CD4-positive, CD25-positive, alpha-beta regulatory T cell (primary cell): ENCODE measurements at regions not wholly inside any gene's neighbourhood (a gene's known extent, or its start where the extent isn't known, plus 50 kb on each side); places are given as distances from the start of the nearest gene placed in this dataset.
A peak's percentile ranks its signal among the peaks of the same experiment; 100 is the strongest.

Experiments
- ATAC-seq, 2 donors: fragments of 150-1000 bp; cut with Tn5 transposase; one replicate each; pipeline ENCODE4 v1.10.0; 2021; ENCODE audit warnings: low read depth in 2 of 2, moderate number of reproducible peaks in 2 of 2, moderate library complexity in 1 of 2
- DNase-seq, 3 donors: peaks; one replicate each; pipeline versions ENCODE4 v3.0.0 to v3.0.0-alpha.2; 2012 to 2022; ENCODE audit warnings: mixed read lengths in 1 of 3
- H3K27ac ChIP-seq: one replicate; pipeline ENCODE4 v1.7.0; 2013; ENCODE audit warnings: mild to moderate bottlenecking, low read length; ENCODE audit not compliant: insufficient read depth, poor library complexity, severe bottlenecking
- H3K27me3 ChIP-seq: one replicate; pipeline ENCODE4 v1.7.0; 2013; ENCODE audit warnings: low read length; ENCODE audit not compliant: control insufficient read depth, insufficient read depth
- H3K36me3 ChIP-seq: one replicate; pipeline ENCODE4 v1.7.0; 2013; ENCODE audit warnings: mild to moderate bottlenecking, low read length, moderate library complexity; ENCODE audit not compliant: control insufficient read depth, insufficient read depth
- H3K4me1 ChIP-seq: 2 replicates; pipeline ENCODE4 v1.7.0; 2013; ENCODE audit warnings: mild to moderate bottlenecking, low read length; ENCODE audit not compliant: insufficient read depth, control insufficient read depth, poor library complexity, severe bottlenecking
- H3K4me3 ChIP-seq: one replicate; pipeline ENCODE4 v1.7.0; 2013; ENCODE audit warnings: low read depth, mild to moderate bottlenecking, low read length, moderate library complexity
- H3K9me3 ChIP-seq, 2 experiments: 1 replicate in 1 of 2; 2 replicates in 1 of 2; pipeline ENCODE4 v1.7.0; 2013; ENCODE audit warnings: low read length in 2 of 2, mild to moderate bottlenecking in 1 of 2, moderate library complexity in 1 of 2; ENCODE audit not compliant: control insufficient read depth in 2 of 2
- H3K27ac Mint-ChIP-seq, 3 donors: one replicate each; pipeline ENCODE4 v1.8.0; 2020 to 2022; ENCODE audit warnings: mild to moderate bottlenecking in 3 of 3, mixed read lengths in 3 of 3, moderate library complexity in 2 of 3
- H3K27me3 Mint-ChIP-seq: one replicate; pipeline ENCODE4 v1.8.0; 2022; ENCODE audit warnings: mild to moderate bottlenecking, mixed read lengths
- H3K36me3 Mint-ChIP-seq: one replicate; pipeline ENCODE4 v1.8.0; 2020; ENCODE audit warnings: mixed read lengths
- H3K4me1 Mint-ChIP-seq, 4 donors: one replicate each; pipeline ENCODE4 v1.8.0; 2020 to 2022; ENCODE audit warnings: mixed read lengths in 4 of 4, mild to moderate bottlenecking in 1 of 4
- H3K4me3 Mint-ChIP-seq, 4 donors: one replicate each; pipeline ENCODE4 v1.8.0; 2020 to 2022; ENCODE audit warnings: mild to moderate bottlenecking in 4 of 4, mixed read lengths in 4 of 4, moderate library complexity in 3 of 4
- H3K9me3 Mint-ChIP-seq, 7 donors: one replicate each; pipeline ENCODE4 v1.8.0; 2020 to 2022; ENCODE audit warnings: mixed read lengths in 7 of 7, mild to moderate bottlenecking in 3 of 7, moderate library complexity in 2 of 7

DNA sequence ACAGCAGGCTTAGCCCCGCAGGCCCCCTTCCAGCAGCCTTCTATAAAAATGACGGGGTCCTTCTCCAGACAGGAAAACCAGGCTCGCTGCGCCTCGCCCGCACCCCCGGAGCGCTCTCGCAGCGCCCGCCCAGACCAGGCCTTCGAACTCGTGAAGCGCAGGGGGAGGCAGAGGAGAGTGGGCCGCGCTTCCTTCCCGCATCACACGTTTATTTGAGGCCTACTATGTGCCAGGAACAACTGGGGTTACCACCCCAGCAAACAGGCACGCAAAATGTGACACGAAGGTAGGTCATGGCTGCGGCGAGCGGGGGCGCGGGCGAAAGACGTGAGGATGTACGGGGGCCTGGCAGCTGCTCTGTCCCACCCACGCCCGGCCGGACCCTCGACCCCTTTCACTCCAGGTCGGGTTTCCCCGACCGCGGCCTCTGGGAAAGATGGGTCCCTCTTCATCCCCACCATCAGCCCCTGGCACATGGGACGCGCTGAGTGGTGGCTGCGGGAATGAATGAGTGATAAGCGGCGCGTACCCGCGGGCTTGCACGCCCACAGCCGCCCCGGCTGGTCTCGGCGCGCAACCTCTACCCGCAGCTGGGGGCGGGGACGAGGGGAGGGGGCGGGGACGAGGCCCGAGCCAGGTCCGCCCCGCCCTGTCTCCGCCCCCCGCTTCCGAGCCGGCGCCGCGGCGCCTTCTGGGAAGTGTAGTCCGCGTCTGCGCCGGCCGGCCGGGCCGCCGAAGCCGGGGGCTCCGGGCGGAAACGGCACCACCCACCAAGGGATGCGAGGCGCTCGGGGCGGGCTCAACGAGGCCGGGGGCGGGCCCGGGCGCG is 59.1 kb downstream of the ZNF467 start:
- H3K9me3 Mint-ChIP-seq: peaks cover 0 to 20% (median 8%) of the 10 kb centered on the region in 7 donors
- peak overlapping the region; percentile 76 to 82 (median 80) for H3K4me3 Mint-ChIP-seq
- Histone ChIP-seq H3K27me3 (no peaks in the 10 kb centered on the region), H3K4me3 (no peak overlapping the region), H3K4me1 (peaks cover 22% of the 10 kb centered on the region), H3K27ac (peak overlapping the region; percentile 77), H3K9me3 (peaks cover 8 to 20% of the 10 kb centered on the region in 2 experiments), H3K36me3 (no peaks in the 10 kb centered on the region)
- peaks cover 15 to 34% (median 19%) of the 10 kb centered on the region in 4 donors for H3K4me1 Mint-ChIP-seq
- H3K36me3 Mint-ChIP-seq: peaks cover 3% of the 10 kb centered on the region
- H3K27ac Mint-ChIP-seq: peak overlapping the region in 1 of 3 donors; percentile 2
- H3K27me3 Mint-ChIP-seq: peaks cover 5% of the 10 kb centered on the region
- ATAC-seq: peak; percentile 92 to 93
- DNase-seq: peak; percentile 84 to 92 (median 89)

DNA sequence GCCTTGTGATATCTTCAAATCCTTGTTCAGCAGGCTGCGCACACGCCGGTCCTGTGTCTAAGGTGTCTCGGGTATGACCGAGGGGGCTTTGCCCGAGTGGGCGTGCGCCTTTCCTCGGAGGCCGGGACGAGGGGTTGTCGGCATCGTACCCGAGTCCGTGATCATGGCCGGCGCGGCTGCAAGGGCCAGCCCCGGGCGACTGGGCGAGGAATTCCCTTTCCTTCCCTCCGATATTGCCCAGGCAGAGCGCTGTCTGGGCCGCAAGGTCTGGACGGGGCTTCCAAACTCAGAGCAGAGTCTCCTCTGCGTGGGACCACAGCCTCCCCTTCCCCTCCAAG is 59.7 kb downstream of the ZNF467 start:
- Histone ChIP-seq H3K27ac (no peak overlapping the region), H3K27me3 (no peaks in the 10 kb centered on the region), H3K4me3 (no peak overlapping the region), H3K36me3 (no peaks in the 10 kb centered on the region), H3K9me3 (peaks cover 8 to 20% of the 10 kb centered on the region in 2 experiments), H3K4me1 (peaks cover 22% of the 10 kb centered on the region)
- H3K27me3 Mint-ChIP-seq: peaks cover 5% of the 10 kb centered on the region
- H3K4me1 Mint-ChIP-seq: peaks cover 15 to 34% (median 19%) of the 10 kb centered on the region in 4 donors
- no peak overlapping the region for H3K27ac Mint-ChIP-seq
- DNase-seq (no peak), ATAC-seq (no peak)
- H3K9me3 Mint-ChIP-seq: peaks cover 0 to 23% (median 11%) of the 10 kb centered on the region in 7 donors
- peaks cover 3% of the 10 kb centered on the region for H3K36me3 Mint-ChIP-seq
- H3K4me3 Mint-ChIP-seq: peak overlapping the region; percentile 76 to 82 (median 80)

DNA sequence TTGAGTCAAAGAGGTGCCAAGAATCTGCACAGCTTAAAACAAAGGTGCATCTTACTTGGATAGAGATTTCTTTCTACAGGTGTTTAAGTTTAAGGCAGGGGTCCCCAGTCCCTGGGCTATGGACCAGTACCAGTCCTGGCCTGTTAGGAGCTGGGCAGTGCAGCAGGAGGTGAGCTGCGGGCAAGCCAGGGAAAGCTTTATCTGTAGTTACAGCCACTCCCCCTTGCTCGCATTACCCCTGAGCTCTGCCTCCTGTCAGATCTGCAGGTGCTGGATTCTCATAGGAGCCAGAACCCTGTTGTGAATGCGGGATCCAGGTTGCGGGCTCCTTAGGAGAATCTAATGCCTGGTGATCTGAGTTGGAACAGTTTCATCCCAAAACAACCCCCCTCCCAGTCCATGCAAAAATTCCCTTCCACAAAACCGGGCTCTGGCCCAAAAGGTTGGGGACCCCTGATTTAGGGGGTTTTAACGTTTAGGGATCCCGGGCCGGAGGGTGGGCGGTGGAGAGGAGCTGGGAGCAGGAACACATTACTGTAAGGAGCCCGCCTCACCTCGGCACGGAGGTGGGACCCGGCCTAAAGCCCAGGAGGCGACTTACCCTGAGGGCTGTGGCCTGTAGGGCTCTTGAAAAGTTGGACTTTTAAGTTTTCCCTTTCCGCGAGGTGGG is 60.2 kb downstream of the ZNF467 start:
- Mint-ChIP-seq H3K9me3 (peaks cover 0 to 23% (median 14%) of the 10 kb centered on the region in 7 donors), H3K4me3 (peak overlapping the region; percentile 68 to 81 (median 78)), H3K4me1 (peaks cover 15 to 32% (median 19%) of the 10 kb centered on the region in 4 donors), H3K36me3 (peaks cover 3% of the 10 kb centered on the region), H3K27ac (no peak overlapping the region), H3K27me3 (peaks cover 5% of the 10 kb centered on the region)
- H3K4me3 ChIP-seq: no peak overlapping the region
- no peak for ATAC-seq
- no peak overlapping the region for H3K27ac ChIP-seq
- H3K36me3 ChIP-seq: no peaks in the 10 kb centered on the region
- H3K27me3 ChIP-seq: no peaks in the 10 kb centered on the region
- peaks cover 22% of the 10 kb centered on the region for H3K4me1 ChIP-seq
- peaks cover 8 to 20% of the 10 kb centered on the region in 2 experiments for H3K9me3 ChIP-seq
- no peak for DNase-seq

DNA sequence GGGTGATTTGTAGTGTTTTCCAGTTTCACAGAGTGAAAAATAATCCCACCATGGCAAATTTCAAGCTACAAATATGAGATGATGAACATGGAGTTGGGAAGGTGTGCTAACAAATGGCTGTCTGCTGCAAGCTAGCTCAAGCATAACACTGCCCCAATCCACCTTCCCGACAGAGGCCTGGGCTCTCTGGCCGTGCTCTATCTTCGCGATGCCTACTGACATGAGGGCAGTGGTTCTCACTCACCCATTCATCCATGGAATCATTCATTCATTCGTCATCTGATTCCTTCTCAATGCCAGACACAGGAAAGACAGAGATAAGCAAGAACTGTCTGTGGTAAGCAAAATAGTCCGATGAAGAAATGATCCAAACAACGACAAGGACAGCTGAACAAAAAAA is 65.4 kb downstream of the ZNF467 start:
- H3K27me3 Mint-ChIP-seq: peaks cover 10% of the 10 kb centered on the region
- H3K9me3 Mint-ChIP-seq: peaks cover 0 to 23% (median 14%) of the 10 kb centered on the region in 7 donors
- H3K4me1 Mint-ChIP-seq: peaks cover 0 to 9% (median under 1%) of the 10 kb centered on the region in 4 donors
- ATAC-seq: no peak
- DNase-seq: no peak
- no peaks in the 10 kb centered on the region for H3K4me1 ChIP-seq
- H3K4me3 Mint-ChIP-seq: no peak overlapping the region
- no peaks in the 10 kb centered on the region for H3K27me3 ChIP-seq
- no peak overlapping the region for H3K4me3 ChIP-seq
- peaks cover 8 to 20% of the 10 kb centered on the region in 2 experiments for H3K9me3 ChIP-seq
- no peak overlapping the region for H3K27ac ChIP-seq
- no peak overlapping the region for H3K27ac Mint-ChIP-seq
- H3K36me3 ChIP-seq: no peaks in the 10 kb centered on the region
- peaks cover 3% of the 10 kb centered on the region for H3K36me3 Mint-ChIP-seq

DNA sequence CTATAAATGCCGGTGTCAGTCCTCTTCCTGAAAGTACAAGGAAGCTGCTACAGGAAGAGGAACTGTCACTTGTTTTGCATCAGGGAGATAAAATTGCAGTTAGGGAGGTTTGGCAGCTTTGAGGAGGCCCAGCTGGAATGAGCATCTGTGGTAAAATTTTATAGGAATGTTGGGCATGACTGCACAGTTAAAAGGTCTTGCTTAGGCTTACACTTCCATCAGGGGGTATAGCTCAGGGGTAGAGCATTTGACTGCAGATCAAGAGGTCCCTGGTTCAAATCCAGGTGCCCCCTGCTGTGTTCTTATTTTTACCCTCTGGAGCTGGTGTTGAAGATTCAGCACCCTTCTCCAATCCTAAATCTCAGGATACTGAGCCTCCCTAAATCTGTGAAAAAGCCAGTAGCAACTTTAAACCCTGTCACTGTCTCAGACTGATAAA is 65.9 kb downstream of the ZNF467 start:
- ATAC-seq: no peak
- peaks cover 3% of the 10 kb centered on the region for H3K36me3 Mint-ChIP-seq

DNA sequence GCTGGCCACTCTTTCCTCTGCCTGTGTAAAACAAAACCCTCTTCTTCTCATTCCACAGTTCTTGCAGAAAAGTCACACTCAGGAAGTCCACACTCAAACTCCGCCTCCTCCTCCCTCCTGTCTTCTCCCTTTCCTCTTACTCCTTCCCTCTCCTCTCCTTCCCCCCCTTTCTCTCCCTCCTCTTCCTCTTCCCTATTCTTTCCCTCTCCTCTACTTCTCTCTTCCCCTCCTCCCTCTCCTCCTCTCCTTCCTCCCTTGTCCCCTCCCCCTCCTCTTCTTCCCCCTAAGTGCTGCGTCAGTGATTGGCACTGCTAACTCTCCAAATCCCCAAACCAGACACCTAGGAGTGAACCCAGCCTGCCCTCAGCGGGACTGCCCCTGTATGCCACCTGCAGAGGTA is 67.0 kb downstream of the ZNF467 start:
- Mint-ChIP-seq H3K4me1 (peaks cover 0 to 9% (median 0%) of the 10 kb centered on the region in 4 donors), H3K4me3 (no peak overlapping the region), H3K36me3 (peaks cover 3% of the 10 kb centered on the region), H3K27me3 (peaks cover 10% of the 10 kb centered on the region), H3K9me3 (peaks cover 0 to 17% (median 12%) of the 10 kb centered on the region in 7 donors), H3K27ac (no peak overlapping the region)
- H3K36me3 ChIP-seq: no peaks in the 10 kb centered on the region
- H3K9me3 ChIP-seq: peaks cover 5 to 16% of the 10 kb centered on the region in 2 experiments
- H3K4me3 ChIP-seq: no peak overlapping the region
- DNase-seq: no peak
- H3K4me1 ChIP-seq: no peaks in the 10 kb centered on the region
- no peaks in the 10 kb centered on the region for H3K27me3 ChIP-seq
- ATAC-seq: no peak
- no peak overlapping the region for H3K27ac ChIP-seq

More for the DNA sequence above, 65.9 kb downstream of the ZNF467 start:
- Mint-ChIP-seq H3K4me3 (no peak overlapping the region), H3K4me1 (peaks cover 0 to 9% (median 0%) of the 10 kb centered on the region in 4 donors), H3K27me3 (peaks cover 10% of the 10 kb centered on the region), H3K9me3 (peaks cover 0 to 23% (median 14%) of the 10 kb centered on the region in 7 donors), H3K27ac (peak overlapping the region in 1 of 3 donors; percentile 80)
- Histone ChIP-seq H3K27me3 (no peaks in the 10 kb centered on the region), H3K27ac (no peak overlapping the region), H3K36me3 (no peaks in the 10 kb centered on the region), H3K4me1 (no peaks in the 10 kb centered on the region), H3K9me3 (peaks cover 8 to 20% of the 10 kb centered on the region in 2 experiments), H3K4me3 (no peak overlapping the region)
- DNase-seq: no peak

DNA sequence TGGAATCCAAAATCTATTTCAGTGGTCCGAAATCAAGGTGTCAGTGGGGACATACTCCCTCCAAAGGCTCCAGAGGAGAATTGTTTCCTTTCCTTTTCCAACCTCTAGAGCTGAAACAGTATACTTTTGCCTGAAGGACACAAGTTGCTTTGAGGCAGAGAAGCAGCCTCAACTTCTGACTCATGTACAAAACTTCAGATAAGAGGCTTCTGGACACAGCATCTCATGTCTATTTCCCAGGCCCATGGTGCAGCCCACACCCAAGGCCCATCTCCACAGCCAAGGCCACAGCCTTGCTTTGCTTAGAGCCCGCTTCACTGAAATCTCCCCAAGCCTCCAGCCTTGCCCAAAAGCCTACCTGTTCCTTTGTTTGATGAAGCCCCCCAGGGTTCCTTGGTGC is 68.9 kb downstream of the ZNF467 start:
- H3K27ac ChIP-seq: no peak overlapping the region
- H3K4me1 ChIP-seq: no peaks in the 10 kb centered on the region
- no peaks in the 10 kb centered on the region for H3K27me3 ChIP-seq
- no peak overlapping the region for H3K4me3 Mint-ChIP-seq
- no peak for ATAC-seq
- no peak overlapping the region for H3K4me3 ChIP-seq
- peaks cover 5% of the 10 kb centered on the region for H3K27me3 Mint-ChIP-seq
- H3K36me3 Mint-ChIP-seq: peaks cover 1% of the 10 kb centered on the region
- H3K27ac Mint-ChIP-seq: no peak overlapping the region
- H3K9me3 Mint-ChIP-seq: peaks cover 0 to 8% (median 2%) of the 10 kb centered on the region in 7 donors
- H3K36me3 ChIP-seq: no peaks in the 10 kb centered on the region
- no peak for DNase-seq
- peaks cover 0 to 2% (median 0%) of the 10 kb centered on the region in 4 donors for H3K4me1 Mint-ChIP-seq
- peaks cover 0 to 7% of the 10 kb centered on the region in 2 experiments for H3K9me3 ChIP-seq
